KG1 (cell line): ENCODE measurements at regions not wholly inside any gene's neighbourhood (a gene's known extent, or its start where the extent isn't known, plus 50 kb on each side); places are given as distances from the start of the nearest gene placed in this dataset.
"Not testable (repeated sequence)": the region's sequence is repeated elsewhere in the genome, so short reads cannot be mapped to it uniquely, and the experiment has no call there.

ENCODE experiments used
- DNase-seq: peaks from one replicate; lab custom pipeline; 2025; lab: John Stamatoyannopoulos, UW

DNA sequence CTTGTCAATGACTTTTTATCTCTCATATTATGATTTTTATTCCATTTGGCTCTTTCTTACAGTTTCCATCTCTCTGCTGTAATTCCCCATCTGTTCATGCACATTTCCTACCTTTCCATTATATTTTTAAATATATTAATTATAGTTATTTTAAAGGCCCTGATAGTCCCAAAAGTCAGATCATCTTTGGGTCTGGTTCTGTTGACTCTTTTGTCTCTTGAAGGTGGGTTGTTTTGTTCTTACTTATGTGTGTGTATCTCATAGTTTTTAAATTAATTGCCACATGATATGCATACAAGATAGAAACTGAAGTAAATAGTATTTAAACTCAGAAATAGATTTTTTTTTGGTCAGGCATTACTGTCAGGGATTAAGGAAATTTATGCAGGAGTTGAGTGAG is 178.0 kb upstream of the AJAP1 start:
- DNase-seq, result no peak

DNA sequence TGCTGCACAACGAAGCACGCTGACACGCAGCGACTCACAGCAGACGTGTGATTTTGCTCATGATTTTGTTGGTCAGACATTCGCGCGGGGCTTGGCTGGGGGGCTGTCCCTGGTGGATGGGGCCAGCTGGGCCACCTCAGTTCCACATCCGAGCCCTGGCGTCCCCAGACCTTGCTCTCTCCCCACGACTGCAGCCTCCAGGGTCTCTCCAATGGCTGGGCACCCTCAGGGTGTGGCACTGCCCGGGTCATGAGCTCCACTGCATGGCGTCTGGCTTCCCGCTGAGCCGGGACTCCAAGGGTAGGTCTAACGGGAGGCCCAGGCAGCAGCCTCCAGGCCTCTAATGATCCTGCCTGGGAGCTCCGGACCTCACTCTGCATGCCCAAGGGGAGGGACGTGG is 173.0 kb upstream of the AJAP1 start:
- DNase-seq, result no peak

- no peak for DNase-seq
These were observed 171.9 kb upstream of the AJAP1 start for GRCh38 chr1:4482526-4482925.

- DNase-seq, result no peak
These were observed 171.3 kb upstream of the AJAP1 start for GRCh38 chr1:4483021-4483625.

DNA sequence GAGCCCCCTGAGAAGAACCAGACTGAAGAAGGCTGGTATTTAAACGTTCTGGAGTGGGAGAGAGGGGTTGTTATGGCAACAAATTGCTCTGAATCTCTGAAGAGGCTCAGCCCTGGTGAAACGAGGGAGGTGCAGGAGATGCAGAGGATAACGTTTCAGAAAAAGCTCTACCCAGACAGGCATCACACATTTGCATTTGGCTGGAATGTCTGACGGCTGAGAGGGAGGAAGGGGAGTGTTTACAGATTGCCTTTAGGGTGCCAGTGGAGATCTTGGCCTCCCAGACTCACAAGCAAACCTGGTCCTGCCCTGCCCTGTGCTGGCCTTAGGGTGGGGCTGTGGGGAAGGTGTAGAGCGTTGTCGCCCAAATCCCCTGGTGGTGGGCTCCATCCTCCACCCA is 169.0 kb upstream of the AJAP1 start:
- DNase-seq, result no peak

DNA sequence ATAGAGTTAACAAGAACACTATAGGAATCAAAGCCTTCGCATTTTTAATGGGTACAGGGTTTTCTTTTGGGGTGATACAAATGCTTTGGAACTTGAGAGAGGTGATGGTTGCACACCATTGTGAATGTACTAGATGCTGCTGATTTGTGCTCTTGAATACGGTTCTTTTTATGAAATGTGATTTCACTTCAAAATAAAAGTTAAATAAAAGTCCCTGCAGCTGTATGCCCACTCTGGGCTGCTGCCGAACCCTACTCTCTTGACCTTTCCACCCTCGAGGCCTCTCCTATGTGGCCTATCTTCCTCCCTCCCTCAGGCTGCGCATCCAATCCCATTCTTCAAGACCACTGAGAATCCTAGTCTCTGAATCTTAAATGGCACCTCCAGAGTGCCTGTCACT is 168.5 kb upstream of the AJAP1 start:
- DNase-seq, result no peak

- no peak for DNase-seq
These were observed 167.8 kb upstream of the AJAP1 start for GRCh38 chr1:4486408-4487120.

DNA sequence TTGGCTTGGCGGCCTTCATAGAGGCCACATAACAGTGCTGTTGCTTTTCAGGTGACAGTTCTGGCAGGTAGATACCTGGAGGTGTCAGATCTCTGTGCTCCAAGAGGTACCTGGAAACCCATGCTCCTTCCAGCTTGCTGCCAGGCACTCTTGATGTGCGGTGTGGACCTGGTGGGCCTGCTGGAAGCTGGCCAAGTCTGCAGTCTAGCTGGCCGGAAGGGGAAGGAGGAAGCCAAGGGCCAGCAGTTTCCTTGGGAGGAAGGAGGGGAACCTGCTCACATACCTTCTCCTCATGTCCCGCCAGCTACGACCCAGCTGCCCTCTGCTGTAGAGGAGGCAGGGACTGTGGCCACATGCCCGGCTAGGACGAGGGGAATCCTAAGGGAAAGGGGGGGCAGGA is 166.4 kb upstream of the AJAP1 start:
- DNase-seq, result no peak

DNA sequence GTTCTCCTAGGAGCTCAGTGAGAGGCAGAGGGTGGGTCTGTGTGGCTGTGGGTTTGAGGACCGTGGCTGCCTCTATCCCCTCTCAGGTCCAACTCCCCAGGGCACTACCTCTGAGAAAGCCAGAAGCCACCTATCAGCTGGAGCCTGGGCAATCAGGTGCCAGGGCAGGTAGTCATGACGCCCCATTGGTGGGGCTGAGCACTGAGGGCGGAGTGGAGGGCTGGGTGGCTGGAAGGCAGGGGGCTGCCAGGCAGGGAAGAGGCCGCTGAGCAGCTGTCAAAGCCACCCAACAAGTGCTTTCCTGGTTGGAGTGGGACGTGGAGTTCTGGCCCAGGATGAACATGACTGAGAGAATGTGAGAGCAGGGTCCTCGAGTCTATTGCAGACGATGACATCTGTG is 164.9 kb upstream of the AJAP1 start:
- DNase-seq, result no peak

DNA sequence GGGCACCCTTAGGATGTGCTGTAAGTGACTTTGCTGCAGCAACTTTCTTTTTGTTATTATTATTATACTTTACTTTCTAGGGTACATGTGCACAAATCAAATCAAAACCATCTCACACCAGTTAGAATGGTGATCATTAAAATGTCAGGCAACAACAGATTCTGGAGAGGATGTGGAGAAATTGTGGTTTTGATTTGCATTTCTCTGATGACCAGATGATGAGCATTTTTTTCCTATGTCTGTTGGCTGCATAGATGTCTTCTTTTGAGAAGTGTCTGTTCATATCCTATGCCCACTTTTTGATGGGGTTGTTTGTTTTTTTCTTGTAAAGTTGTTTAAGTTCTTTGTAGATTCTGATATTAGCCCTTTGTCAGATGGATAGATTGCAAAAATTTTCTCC is 164.4 kb upstream of the AJAP1 start:
- not testable (repeated sequence) for DNase-seq

- DNase-seq, result no peak
These were observed 160.4 kb upstream of the AJAP1 start for GRCh38 chr1:4494027-4494426.

- no peak for DNase-seq
These were observed 159.9 kb upstream of the AJAP1 start for GRCh38 chr1:4494558-4494957.

- DNase-seq, result no peak
These were observed 158.6 kb upstream of the AJAP1 start for GRCh38 chr1:4495809-4496208.

GRCh38 chr1:4500441-4500840 is 154.0 kb upstream of the AJAP1 start:
- DNase-seq, result no peak

DNA sequence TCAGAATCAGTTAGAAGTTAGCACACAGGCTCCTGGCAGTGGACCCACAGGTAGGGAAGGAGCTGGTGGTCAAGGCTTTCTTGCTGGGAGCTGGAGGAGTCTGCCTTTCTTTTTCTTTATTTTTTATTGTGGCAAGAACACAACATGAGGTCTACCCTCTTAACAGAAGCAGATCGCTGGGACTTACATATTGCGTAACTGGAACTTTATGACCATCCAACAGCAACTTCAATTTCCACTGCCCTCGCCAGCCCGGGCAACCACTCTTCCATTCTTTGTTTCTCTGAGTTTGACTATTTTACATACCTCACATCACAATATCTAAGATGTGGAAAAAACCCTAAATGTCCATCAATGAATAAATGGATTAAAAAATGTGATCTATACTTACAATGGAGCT is 147.8 kb upstream of the AJAP1 start:
- DNase-seq, result no peak

GRCh38 chr1:4509206-4509605 is 145.2 kb upstream of the AJAP1 start:
- DNase-seq, result no peak

DNA sequence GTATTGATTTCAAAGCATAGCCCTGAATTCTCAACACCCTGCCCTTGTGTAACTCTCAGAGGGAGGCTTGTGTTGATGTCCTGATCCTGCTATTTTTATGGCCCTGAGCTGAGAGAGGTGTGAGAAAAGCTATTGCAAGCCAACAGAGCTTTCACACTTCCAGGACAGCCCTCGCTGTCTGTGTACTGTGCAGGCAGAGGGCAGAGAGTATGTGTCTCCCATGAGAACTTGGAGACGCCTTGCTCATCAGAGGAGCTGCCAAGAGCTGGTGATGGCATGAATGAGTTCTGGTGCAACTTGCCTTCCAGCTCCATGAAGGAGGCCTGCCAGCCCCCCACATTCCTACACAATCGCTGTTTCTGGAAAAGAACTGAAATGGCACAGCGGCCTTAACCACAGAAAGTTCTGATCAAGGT is 144.1 kb upstream of the AJAP1 start:
- no peak for DNase-seq

DNA sequence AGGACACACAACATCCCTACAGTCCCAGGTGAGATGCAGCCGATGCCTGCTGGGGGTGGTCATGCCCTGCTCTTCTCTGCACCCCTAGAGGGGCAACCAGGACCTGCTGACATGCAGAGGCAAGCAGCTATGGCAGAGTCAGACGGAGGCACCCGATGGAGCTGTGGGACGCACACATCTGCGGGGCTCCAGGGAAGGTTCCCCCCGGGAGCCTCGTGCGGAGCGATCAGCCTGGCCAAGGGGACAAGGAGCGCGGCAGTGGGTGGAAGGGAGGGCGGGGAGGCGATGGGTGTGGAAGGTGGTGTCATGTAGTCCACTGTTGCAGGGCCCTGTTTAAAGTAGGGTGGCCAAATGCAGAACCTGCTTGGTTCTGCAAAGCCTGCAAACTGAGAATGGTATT is 143.0 kb upstream of the AJAP1 start:
- DNase-seq, result no peak

DNA sequence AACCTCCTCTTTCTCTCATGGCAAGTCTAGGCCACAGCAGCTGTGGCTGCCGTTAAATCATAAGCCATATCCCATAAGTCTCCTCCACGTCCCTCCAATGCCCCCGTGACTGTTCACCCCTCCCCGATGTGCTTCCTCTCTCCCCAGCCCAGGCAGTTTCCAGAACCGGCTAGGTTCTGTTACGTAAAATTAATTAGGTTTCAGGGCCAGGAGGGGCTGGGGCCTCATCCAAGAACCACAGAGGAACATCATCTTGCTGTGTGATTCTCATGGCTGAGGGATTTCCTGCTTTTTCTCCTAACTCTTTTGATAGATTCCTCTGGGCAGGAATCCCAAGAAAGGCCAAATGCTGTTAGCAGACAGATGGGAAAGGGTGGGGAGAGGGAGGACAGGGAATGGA is 141.8 kb upstream of the AJAP1 start:
- DNase-seq, result no peak

GRCh38 chr1:4513685-4514084 is 140.7 kb upstream of the AJAP1 start:
- no peak for DNase-seq

DNA sequence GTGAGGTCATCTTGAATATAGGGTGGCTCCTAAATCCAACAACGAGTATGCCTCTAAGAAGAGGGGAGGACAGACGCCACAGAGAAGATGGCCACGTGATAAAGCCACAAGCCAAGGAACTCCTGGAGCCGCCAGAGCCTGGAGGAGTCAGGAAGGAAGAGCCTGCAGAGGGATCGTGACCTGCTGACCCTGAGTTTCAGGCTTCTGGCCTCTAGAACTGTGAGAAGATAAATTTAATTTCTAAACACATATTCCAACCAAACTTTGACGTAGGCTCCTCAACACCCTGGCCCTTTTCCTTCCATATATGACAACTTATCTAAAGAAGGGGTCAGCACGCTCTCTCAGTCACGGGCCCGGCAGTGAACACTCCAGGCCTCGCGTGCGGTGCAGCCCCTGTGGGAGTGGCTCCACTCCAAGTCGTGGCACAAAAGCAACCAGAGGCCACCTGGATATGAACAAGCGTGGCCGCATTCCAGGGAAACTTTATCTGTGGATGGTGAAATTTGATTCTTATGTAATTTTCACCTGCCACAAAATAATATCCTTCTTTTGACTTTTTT is 138.6 kb upstream of the AJAP1 start:
- DNase-seq, result no peak

- DNase-seq, result no peak
These were observed 137.8 kb upstream of the AJAP1 start for GRCh38 chr1:4516596-4516995.

- DNase-seq, result no peak
These were observed 137.0 kb upstream of the AJAP1 start for GRCh38 chr1:4517186-4517954.
